Endothelial cell of umbilical vein (primary cell): ENCODE measurements at regions not wholly inside any gene's neighbourhood (a gene's known extent, or its start where the extent isn't known, plus 50 kb on each side); places are given as distances from the start of the nearest gene placed in this dataset.
"Not testable (repeated sequence)": the region's sequence is repeated elsewhere in the genome, so short reads cannot be mapped to it uniquely, and the experiment has no call there.

Experiments used
- BruUV-seq: library from RNA; stranded (reverse); fragments of 400-500 nt; replicated peaks from 2 replicates; lab custom pipeline; 2021; lab: Mats Ljungman, UMichigan
- CTCF ChIA-PET: fragments of 300-600, 350-600 bp; sonication (Branson Sonifier 250); formaldehyde crosslinking; loops from one replicate; lab custom pipeline; 2021; ENCODE audit warnings: antibody characterized with exemption, inconsistent platforms; lab: Charles Lee
- POLR2A ChIA-PET: fragments of 300-600, 350-600 bp; sonication (Branson Sonifier 250); formaldehyde crosslinking; loops from one replicate; lab custom pipeline; 2021; ENCODE audit warnings: antibody characterized with exemption, inconsistent platforms; lab: Charles Lee
- DNase-seq: peaks from one replicate; pipeline ENCODE4 v3.0.0-alpha.2; 2011; ENCODE audit warnings: low read depth, low spot score
- FAIRE-seq: peaks from 2 replicates; lab custom pipeline; 2011; peaks lifted over from hg19 to GRCh38; lab: Jason Lieb, UNC
- H2AFZ ChIP-seq: 2 replicates; pipeline ENCODE4 v1.6.0; 2012; ENCODE audit warnings: low read depth, low read length, control low read depth, inconsistent platforms
- H3K27ac ChIP-seq: 2 replicates; pipeline ENCODE4 v1.5.1; 2011; ENCODE audit warnings: low read depth, mild to moderate bottlenecking, control low read depth, low read length, moderate library complexity; ENCODE audit not compliant: insufficient read depth
- H3K27me3 ChIP-seq, 2 experiments: 2 replicates each; pipeline versions ENCODE4 v1.6.0 to v1.6.1; 2011; ENCODE audit warnings: low read length in 2 of 2, mixed read lengths in 1 of 2; ENCODE audit not compliant: control insufficient read depth in 2 of 2, insufficient read depth in 2 of 2
- H3K36me3 ChIP-seq, 2 experiments: 2 replicates in 1 of 2; 3 replicates in 1 of 2; pipeline ENCODE4 v1.5.1; 2011; ENCODE audit warnings: low read length in 2 of 2, mild to moderate bottlenecking in 1 of 2, moderate library complexity in 1 of 2; ENCODE audit not compliant: control insufficient read depth in 2 of 2, insufficient read depth in 2 of 2; ENCODE audit errors: extremely low read depth in 1 of 2
- H3K4me1 ChIP-seq: 3 replicates; pipeline ENCODE4 v1.5.1; 2011; ENCODE audit warnings: mild to moderate bottlenecking, low read length; ENCODE audit not compliant: control insufficient read depth, insufficient read depth; ENCODE audit errors: extremely low read depth
- H3K4me2 ChIP-seq: 2 replicates; pipeline ENCODE4 v1.6.1; 2011; ENCODE audit warnings: low read length, control low read depth, mixed read lengths; ENCODE audit not compliant: insufficient read depth
- H3K4me3 ChIP-seq, 3 experiments: fragments of 200-600 bp in 1 of 3; sonication (generic), shearing (Covaris generic) in 1 of 3; replicated peaks in 1 of 3; 2 replicates each; pipeline ENCODE4 v1.5.1; 2011 to 2016; ENCODE audit warnings: control low read depth in 3 of 3, low read length in 3 of 3, mild to moderate bottlenecking in 2 of 3, inconsistent platforms in 1 of 3, low read depth in 1 of 3, moderate library complexity in 1 of 3; ENCODE audit not compliant: insufficient read depth in 1 of 3
- H3K79me2 ChIP-seq: 2 replicates; pipeline ENCODE4 v1.6.0; 2012; ENCODE audit warnings: low read length, inconsistent platforms; ENCODE audit not compliant: control insufficient read depth, insufficient read depth
- H3K9ac ChIP-seq: replicated peaks from 2 replicates; pipeline ENCODE3; 2011; ENCODE audit warnings: low read length, control low read depth; ENCODE audit not compliant: insufficient read depth; ENCODE audit errors: extremely low read depth
- H3K9me1 ChIP-seq: replicated peaks from 3 replicates; pipeline ENCODE4 v1.6.0; 2011; ENCODE audit warnings: mild to moderate bottlenecking, low read length; ENCODE audit not compliant: control insufficient read depth, insufficient read depth; ENCODE audit errors: extremely low read depth
- H3K9me3 ChIP-seq: replicated peaks from 2 replicates; pipeline ENCODE4 v1.5.1; 2012; ENCODE audit warnings: low read length, inconsistent platforms; ENCODE audit not compliant: control insufficient read depth, insufficient read depth
- H4K20me1 ChIP-seq: replicated peaks from 2 replicates; pipeline ENCODE3; 2011; ENCODE audit warnings: mild to moderate bottlenecking, low read length; ENCODE audit not compliant: control insufficient read depth, insufficient read depth; ENCODE audit errors: extremely low read depth
- dilution Hi-C: fragments of 300-500 bp; cut with MboI; formaldehyde crosslinking; loops from one replicate; pipeline ENCODE4 v1.15.0; 2019; ENCODE audit warnings: low sequenced_read_pairs; ENCODE audit not compliant: extremely low pct_ligation_motif_present
- intact Hi-C: fragments of 100-400 bp; cut with micrococcal nuclease; formaldehyde crosslinking; loops from one replicate; pipeline ENCODE4 v1.10.0; 2022

- H3K79me2 ChIP-seq, CTCF ChIA-PET, FAIRE-seq, H4K20me1 ChIP-seq, H3K27me3 ChIP-seq, DNase-seq, H3K9me3 ChIP-seq, H3K4me1 ChIP-seq, H3K27ac ChIP-seq, intact Hi-C loops, POLR2A ChIA-PET, H3K36me3 ChIP-seq, H3K4me3 ChIP-seq, H3K9ac ChIP-seq, H3K9me1 ChIP-seq, BruUV-seq, H2AFZ ChIP-seq, H3K4me2 ChIP-seq, dilution Hi-C loops: not testable (repeated sequence)
Observed at GRCh38 chr7:65651174-65651573, 221.7 kb upstream of the VKORC1L1 start.

GRCh38 chr7:65651826-65652592, 220.9 kb upstream of the VKORC1L1 start:
- H3K4me3 ChIP-seq, CTCF ChIA-PET, intact Hi-C loops, DNase-seq, H3K9me3 ChIP-seq, H3K27ac ChIP-seq, FAIRE-seq, H3K4me2 ChIP-seq, H3K27me3 ChIP-seq, POLR2A ChIA-PET, H3K4me1 ChIP-seq, H3K9me1 ChIP-seq, H3K36me3 ChIP-seq, BruUV-seq, H3K79me2 ChIP-seq, H3K9ac ChIP-seq, H4K20me1 ChIP-seq, H2AFZ ChIP-seq, dilution Hi-C loops: not testable (repeated sequence)

GRCh38 chr7:65652669-65653068, 220.2 kb upstream of the VKORC1L1 start:
- H3K27ac ChIP-seq, H2AFZ ChIP-seq, POLR2A ChIA-PET, CTCF ChIA-PET, H3K4me2 ChIP-seq, H3K4me3 ChIP-seq, BruUV-seq, H3K27me3 ChIP-seq, H3K4me1 ChIP-seq, H3K9me3 ChIP-seq, H4K20me1 ChIP-seq, DNase-seq, FAIRE-seq, intact Hi-C loops, H3K79me2 ChIP-seq, H3K9ac ChIP-seq, H3K9me1 ChIP-seq, H3K36me3 ChIP-seq, dilution Hi-C loops: not testable (repeated sequence)

GRCh38 chr7:65656494-65657188, 216.2 kb upstream of the VKORC1L1 start:
- dilution Hi-C loops, H4K20me1 ChIP-seq, H3K9ac ChIP-seq, DNase-seq, H3K9me1 ChIP-seq, H3K79me2 ChIP-seq, H3K4me3 ChIP-seq, POLR2A ChIA-PET, H3K27me3 ChIP-seq, BruUV-seq, CTCF ChIA-PET, H3K36me3 ChIP-seq, H3K4me2 ChIP-seq, H3K27ac ChIP-seq, FAIRE-seq, H3K9me3 ChIP-seq, intact Hi-C loops, H3K4me1 ChIP-seq, H2AFZ ChIP-seq: not testable (repeated sequence)
